DOHH2 (cell line): ENCODE measurements at regions not wholly inside any gene's neighbourhood (a gene's known extent, or its start where the extent isn't known, plus 50 kb on each side); places are given as distances from the start of the nearest gene placed in this dataset.

Experiments
- H3F3A ChIP-seq: fragments of 200-600 bp; sonication (generic), shearing (Covaris generic); 2 replicates; pipeline ENCODE4 v1.6.0; 2016; ENCODE audit warnings: antibody characterized with exemption, mild to moderate bottlenecking; ENCODE audit not compliant: control insufficient read depth, insufficient read depth
- H3K27ac ChIP-seq: fragments of 200-600 bp; sonication (generic); 2 replicates; pipeline ENCODE4 v1.5.1; 2014; ENCODE audit warnings: low read depth, mild to moderate bottlenecking, low read length, moderate library complexity
- H3K27me3 ChIP-seq: fragments of 200-600 bp; sonication (generic); 2 replicates; pipeline ENCODE4 v1.6.1; 2014; ENCODE audit warnings: mild to moderate bottlenecking, low read length, mixed read lengths; ENCODE audit not compliant: control insufficient read depth
- H3K36me3 ChIP-seq: fragments of 200-600 bp; sonication (generic); 2 replicates; pipeline ENCODE4 v1.6.1; 2014; ENCODE audit warnings: mild to moderate bottlenecking, low read length, moderate library complexity, mixed read lengths; ENCODE audit not compliant: control insufficient read depth
- H3K4me1 ChIP-seq: fragments of 200-600 bp; sonication (generic); 2 replicates; pipeline ENCODE4 v1.6.1; 2014; ENCODE audit warnings: mild to moderate bottlenecking, low read length, mixed read lengths; ENCODE audit not compliant: control insufficient read depth
- H3K4me2 ChIP-seq: fragments of 200-600 bp; sonication (generic); 2 replicates; pipeline ENCODE4 v1.6.0; 2014; ENCODE audit warnings: mild to moderate bottlenecking, low read length, moderate library complexity
- H3K4me3 ChIP-seq: fragments of 200-600 bp; sonication (generic); 2 replicates; pipeline ENCODE4 v1.5.1; 2014; ENCODE audit warnings: mild to moderate bottlenecking, low read length, mixed read lengths
- H3K79me2 ChIP-seq: fragments of 200-600 bp; sonication (generic); 2 replicates; pipeline ENCODE4 v1.6.1; 2014; ENCODE audit warnings: mild to moderate bottlenecking, low read length, mixed read lengths; ENCODE audit not compliant: control insufficient read depth
- H3K9me2 ChIP-seq: fragments of 200-600 bp; sonication (generic); replicated peaks from 2 replicates; pipeline ENCODE4 v1.6.1; 2014; ENCODE audit warnings: mild to moderate bottlenecking, low read length, mixed read lengths; ENCODE audit not compliant: control insufficient read depth
- H3K9me3 ChIP-seq: fragments of 200-600 bp; sonication (generic); 2 replicates; pipeline ENCODE4 v1.6.1; 2014; ENCODE audit warnings: antibody characterized with exemption, low read length, mixed read lengths; ENCODE audit not compliant: control insufficient read depth, insufficient read depth
- H4K20me1 ChIP-seq: fragments of 200-600 bp; sonication (generic); 2 replicates; pipeline ENCODE4 v1.6.0; 2014; ENCODE audit warnings: low read depth, mild to moderate bottlenecking, antibody characterized with exemption, low read length, moderate library complexity; ENCODE audit not compliant: control insufficient read depth, insufficient read depth
- CTCF ChIP-seq: fragments of 200-600 bp; sonication (generic); IDR thresholded peaks from one replicate; pipeline ENCODE4 v1.5.1; 2014; ENCODE audit warnings: antibody characterized with exemption, mild to moderate bottlenecking, low read depth, low read length; ENCODE audit not compliant: poor library complexity, severe bottlenecking
- EZH2phosphoT487 ChIP-seq: fragments of 200-600 bp; sonication (generic); IDR thresholded peaks from 2 replicates; pipeline ENCODE4 v1.6.1; 2017; ENCODE audit warnings: borderline replicate concordance, mild to moderate bottlenecking, antibody characterized with exemption, low read length, moderate library complexity, mixed read lengths

GRCh38 chr3:107209302-107209990, 167.8 kb upstream of the CCDC54 start:
- Histone ChIP-seq H4K20me1 (no peaks in the 10 kb centered on the region), H3K4me3 (no peak overlapping the region), H3K4me1 (no peaks in the 10 kb centered on the region), H3F3A (no peaks in the 10 kb centered on the region), H3K36me3 (no peaks in the 10 kb centered on the region), H3K9me3 (no peaks in the 10 kb centered on the region), H3K27ac (no peak overlapping the region), H3K27me3 (peaks cover 18% of the 10 kb centered on the region), H3K9me2 (no peaks in the 10 kb centered on the region), H3K79me2 (no peaks in the 10 kb centered on the region), H3K4me2 (no peak overlapping the region)
- TF ChIP-seq EZH2phosphoT487 (no peak), CTCF (no peak)

DNA sequence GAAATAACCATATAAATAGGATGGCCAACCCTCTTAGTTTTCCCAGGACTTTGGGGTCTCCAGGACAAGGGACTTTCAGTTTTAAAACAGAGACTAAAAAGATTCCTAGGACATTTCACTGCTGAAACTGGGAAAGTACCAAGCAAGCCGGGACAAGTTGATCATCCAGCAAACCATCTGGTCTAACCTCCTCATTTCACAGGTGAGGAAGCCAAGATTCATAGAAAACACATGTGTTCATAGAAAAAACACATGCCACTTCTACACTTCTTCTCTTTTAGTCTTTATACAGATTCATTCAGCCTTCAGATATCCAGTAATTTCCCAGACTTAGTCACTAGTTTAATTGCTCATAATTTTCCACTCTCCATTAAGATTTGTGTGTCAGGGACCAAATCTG, 165.6 kb upstream of the CCDC54 start:
- no peaks in the 10 kb centered on the region for H3K4me1 ChIP-seq
- no peak overlapping the region for H3K4me3 ChIP-seq
- H3K27ac ChIP-seq = no peak overlapping the region
- no peaks in the 10 kb centered on the region for H3F3A ChIP-seq
- no peaks in the 10 kb centered on the region for H3K9me2 ChIP-seq
- no peaks in the 10 kb centered on the region for H4K20me1 ChIP-seq
- H3K27me3 ChIP-seq = peaks cover 18% of the 10 kb centered on the region
- H3K79me2 ChIP-seq = no peaks in the 10 kb centered on the region
- no peaks in the 10 kb centered on the region for H3K36me3 ChIP-seq
- no peaks in the 10 kb centered on the region for H3K9me3 ChIP-seq
- no peak overlapping the region for H3K4me2 ChIP-seq
- no peak for TF ChIP-seq EZH2phosphoT487
- TF ChIP-seq CTCF = no peak

GRCh38 chr3:107212618-107213017, 164.6 kb upstream of the CCDC54 start:
- no peaks in the 10 kb centered on the region for H3K36me3 ChIP-seq
- no peaks in the 10 kb centered on the region for H3K4me1 ChIP-seq
- H3K4me2 ChIP-seq = no peak overlapping the region
- no peak overlapping the region for H3K27ac ChIP-seq
- H3K79me2 ChIP-seq = no peaks in the 10 kb centered on the region
- H3K27me3 ChIP-seq = peaks cover 15% of the 10 kb centered on the region
- H3F3A ChIP-seq = no peaks in the 10 kb centered on the region
- H3K9me2 ChIP-seq = no peaks in the 10 kb centered on the region
- H3K9me3 ChIP-seq = no peaks in the 10 kb centered on the region
- TF ChIP-seq EZH2phosphoT487 = no peak
- no peak for TF ChIP-seq CTCF
- no peak overlapping the region for H3K4me3 ChIP-seq
- H4K20me1 ChIP-seq = no peaks in the 10 kb centered on the region
